GM21786 (cell line): ENCODE measurements at regions not wholly inside any gene's neighbourhood (a gene's known extent, or its start where the extent isn't known, plus 50 kb on each side); places are given as distances from the start of the nearest gene placed in this dataset.
"Not testable (repeated sequence)": the region's sequence is repeated elsewhere in the genome, so short reads cannot be mapped to it uniquely, and the experiment has no call there.

ENCODE experiments used
- ATAC-seq: cut with Tn5 transposase; IDR thresholded peaks from one replicate; pipeline ENCODE4 v1.9.1; 2021; ENCODE audit not compliant: unreplicated experiment

DNA sequence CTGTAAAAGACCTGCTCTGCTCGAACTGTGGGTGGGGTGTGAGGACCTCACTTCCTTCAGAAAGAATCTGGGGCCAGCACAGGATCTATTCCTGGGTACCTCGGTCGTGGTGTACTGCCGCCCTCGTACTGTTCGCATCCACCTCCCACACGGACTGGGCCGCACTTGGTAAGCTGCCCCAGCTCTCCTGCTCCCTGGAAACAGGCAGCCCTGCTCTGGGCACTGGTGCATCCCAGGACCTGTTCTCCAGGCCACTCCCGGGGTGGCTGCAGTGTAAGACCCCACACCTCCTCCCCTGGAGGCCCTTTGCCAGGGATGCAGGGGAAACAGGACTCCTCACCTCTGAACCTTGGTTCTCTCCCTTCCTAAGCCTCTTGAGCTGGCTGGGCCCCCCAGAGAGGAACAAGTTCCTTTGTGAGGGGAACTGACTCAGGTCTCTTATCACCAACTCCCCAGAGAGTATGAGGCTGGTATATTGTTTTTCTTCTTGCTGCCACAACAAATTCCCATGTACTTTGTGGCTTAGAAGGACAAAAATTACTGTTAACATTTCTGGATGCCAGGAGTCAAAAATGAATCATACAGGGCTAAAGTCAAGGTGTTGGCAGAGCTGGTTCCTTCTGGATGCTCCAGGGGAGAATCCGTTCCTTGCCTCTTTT, 276.5 kb downstream of the NUAK1 start:
- ATAC-seq, result no peak

DNA sequence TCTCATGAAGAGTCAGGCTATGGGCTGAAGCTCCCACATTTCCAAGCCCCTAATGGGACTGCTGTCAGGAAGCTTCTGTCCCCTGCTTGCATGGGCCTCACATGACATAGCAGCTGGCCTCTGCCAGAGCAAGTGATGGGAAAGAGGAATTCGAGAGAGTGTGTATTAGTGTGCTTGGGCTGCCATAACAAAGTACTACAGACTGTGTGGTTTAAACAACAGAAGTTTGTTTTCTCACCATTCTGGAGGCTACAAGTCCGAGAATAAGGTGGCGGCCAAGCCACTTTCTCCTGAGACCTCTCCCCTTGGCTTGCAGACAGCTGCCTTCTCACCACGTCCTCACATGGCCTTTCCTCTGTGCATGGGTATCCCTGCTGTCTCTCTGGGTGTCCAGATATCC, 274.4 kb downstream of the NUAK1 start:
- ATAC-seq, result no peak

DNA sequence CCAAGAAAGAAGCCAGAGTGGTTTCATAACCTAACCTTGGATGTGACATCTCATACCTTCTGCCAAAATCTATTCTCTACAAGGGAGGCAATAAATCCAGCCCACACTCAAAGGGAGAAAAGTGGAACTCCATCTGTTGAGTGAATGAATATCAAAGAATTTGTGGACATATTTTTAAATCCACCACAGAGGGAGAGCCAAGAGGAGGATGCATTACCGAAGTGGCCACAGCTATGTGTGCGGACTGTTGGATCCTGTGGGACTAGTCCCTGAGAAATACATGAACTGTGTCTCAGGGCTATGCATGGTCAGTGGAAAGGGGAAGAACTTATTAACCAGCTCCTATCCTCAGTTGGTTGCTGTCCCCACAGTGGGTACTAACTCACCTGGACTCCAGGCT, 273.9 kb downstream of the NUAK1 start:
- ATAC-seq, result no peak

DNA sequence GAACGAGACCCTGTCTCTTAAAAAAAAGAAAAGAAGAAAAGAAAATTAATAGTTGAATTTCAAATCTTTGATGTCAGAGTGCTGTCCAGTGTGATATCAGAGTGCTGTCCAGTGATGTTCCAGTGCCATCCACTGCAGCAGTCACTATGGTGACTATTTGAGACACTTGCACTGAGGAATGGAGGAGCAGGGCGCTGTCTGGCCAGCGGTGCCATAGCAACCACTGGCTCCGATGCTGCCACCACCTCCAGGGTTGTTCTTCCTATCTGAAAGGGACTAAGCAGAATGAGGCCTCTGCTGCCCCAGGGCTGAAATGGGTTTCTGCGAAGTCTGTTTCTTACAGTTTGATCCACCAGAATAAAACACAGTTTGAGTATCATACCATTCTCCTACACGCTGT, 272.9 kb downstream of the NUAK1 start:
- no peak for ATAC-seq

DNA sequence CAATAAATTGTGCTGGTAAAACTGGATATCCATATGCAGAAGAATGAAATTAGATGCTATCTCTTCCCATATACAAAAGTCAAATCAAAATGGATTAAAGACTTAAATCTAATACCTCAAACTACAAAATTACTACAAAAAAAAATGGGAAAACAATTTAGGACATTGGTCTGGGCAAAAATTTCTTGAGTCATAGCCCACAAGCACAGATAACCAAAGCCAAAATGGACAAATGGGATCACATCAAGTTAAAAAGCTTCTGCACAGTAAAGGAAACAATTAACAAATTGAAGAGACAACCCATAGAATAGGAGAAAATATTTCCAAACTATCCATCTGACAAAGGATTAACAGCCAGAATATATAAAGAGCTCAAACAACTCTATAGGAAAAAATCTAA, 264.6 kb downstream of the NUAK1 start:
- ATAC-seq, result no peak

DNA sequence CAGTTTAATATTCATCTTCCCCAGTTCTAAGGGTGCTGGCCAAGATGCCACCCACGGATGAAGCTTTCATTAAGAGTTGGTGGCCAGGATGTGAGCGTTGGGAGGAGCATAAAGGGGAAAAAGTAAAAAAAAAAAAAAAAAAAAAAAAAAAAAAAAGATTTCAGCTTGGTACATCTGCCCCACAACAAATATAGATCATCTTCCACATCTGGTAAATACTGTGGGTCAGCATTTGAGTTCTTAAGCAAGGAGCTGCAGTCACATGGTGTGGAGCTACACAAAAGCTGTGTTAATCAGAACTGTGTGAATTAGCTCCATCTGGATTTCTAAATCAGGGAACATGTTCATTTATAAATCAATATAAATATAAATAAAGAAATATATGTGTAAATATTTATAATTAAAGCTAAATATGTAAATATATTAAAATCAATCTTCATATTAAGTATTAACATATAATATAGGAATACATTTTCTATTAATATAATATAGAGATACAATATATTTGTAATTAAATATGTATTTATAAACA, 262.3 kb downstream of the NUAK1 start:
- no peak for ATAC-seq

DNA sequence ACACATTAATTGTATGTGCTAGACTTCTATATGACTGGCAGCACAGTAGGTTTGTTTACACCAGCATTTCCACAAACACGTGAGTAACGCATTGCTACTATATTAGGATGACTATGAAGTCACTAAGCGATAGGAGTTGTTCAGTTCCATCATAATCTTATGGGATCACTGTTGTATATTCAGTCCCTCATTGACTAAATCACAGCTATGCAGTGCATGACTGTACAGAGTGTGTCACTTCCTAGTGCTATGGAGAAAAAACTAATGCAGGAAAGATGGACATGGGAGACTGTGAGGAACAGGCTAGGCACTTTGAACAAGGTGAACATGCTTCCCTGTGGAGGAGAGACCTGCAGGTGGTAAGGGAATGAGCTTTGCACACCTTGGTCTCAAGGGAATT, 259.8 kb downstream of the NUAK1 start:
- ATAC-seq, result no peak

DNA sequence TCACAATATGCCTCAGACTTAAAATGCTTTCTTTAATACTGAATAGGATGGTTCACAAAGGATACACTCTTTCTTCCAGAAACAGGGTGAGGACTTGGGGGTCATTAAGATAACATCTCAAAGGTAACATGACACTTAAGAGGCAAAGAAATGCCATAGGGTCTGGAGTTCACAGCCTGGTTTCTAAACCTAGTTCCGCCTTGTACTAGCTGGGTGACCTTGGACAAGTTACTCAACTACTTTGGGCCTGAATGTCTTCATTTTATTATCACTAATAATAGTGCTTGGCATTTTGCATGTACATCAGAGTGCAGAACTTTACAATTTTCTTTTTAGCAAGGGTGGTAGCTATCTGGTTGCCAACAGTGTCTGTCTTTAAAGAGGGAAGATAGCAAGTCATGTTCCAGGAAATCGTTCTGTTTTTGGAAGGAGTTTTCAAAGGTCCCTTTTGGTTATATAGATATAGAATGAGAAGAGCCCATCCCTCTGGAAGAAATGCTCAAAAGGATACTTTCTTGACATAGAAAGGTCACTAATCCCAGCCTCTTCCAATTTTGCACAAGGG, 257.8 kb downstream of the NUAK1 start:
- ATAC-seq, result no peak

DNA sequence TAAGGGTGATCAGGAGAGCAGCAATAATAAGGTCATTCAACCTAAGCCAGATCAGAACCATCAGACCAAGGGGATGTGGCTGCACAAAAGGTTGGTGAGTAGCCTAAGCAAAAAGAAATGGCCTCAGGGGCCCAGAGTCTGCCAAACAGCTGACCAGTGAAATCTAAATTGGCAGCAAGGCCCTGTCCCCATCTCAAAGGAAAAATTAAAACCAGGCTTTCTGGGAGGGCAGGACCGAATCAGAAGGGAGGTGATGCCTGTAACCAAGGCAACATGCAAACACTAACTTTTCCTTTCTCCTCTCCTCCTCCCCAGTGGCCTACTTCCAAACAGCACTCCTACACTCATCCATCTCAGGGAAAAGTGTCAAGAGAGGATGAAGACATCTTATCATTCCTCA, 256.4 kb downstream of the NUAK1 start:
- ATAC-seq, result no peak

DNA sequence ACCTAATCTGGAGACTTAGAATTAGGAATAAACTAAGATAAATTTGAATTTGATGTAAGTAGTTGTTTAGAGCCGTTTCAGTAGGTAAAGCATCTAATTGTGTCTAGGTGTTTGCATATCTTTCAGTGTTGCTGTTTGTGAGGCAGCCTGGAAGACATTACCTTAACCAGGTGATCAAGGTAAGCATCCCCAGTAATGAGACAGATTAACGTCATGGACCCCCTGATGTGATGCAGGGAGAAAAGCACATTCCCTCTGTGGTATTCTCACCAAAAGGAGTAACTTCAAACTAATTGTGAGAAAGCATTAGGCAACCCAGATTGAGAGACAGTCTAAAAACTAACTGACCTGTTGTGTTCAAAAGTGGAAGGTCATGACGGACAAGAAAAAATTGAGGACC, 251.6 kb downstream of the NUAK1 start:
- ATAC-seq, result no peak

DNA sequence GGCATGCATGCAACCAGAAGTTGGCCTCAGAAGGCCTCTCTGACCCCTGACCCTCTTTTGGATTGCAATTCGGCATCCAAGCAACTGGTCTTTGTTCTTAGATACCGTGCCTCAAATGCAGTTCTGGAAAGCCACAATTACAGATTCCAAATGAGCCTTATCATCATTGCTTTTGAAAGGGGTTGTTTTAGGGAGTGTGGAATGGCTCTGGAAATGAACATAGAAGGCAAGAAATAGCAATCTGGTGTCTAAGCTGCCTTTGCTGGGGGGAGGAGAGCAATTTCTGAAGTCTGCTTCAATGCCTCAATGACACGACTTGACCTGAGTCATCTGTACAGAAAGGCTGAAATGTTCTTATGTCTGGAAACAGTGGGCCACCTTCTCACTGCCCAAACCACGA, 250.1 kb downstream of the NUAK1 start:
- no peak for ATAC-seq

DNA sequence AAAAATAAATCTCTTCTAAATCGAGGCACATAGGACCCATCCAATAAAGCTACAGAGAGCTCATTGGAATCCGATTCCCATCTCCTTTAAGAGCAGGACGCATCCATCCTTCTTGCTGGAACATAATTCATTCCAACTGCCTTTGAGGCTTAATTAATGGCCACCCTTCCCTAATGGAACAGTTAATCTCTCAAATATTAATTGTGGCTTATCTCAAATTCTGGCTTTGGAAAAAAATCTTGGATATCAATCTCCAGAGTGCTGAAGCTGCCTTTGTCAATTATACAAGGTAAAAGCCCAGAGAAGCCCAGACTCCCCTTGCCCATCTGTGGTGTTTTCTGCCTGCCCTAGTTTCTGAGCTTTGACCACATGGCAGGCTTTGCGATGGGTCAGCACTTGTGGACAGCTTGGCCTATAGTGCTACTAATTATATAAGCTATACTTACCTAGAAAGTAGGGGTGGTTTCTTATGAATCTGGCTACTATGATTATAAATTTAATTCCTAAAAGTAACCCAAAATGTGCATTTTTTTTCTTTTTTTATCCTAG, 246.3 kb downstream of the NUAK1 start:
- ATAC-seq, result no peak

DNA sequence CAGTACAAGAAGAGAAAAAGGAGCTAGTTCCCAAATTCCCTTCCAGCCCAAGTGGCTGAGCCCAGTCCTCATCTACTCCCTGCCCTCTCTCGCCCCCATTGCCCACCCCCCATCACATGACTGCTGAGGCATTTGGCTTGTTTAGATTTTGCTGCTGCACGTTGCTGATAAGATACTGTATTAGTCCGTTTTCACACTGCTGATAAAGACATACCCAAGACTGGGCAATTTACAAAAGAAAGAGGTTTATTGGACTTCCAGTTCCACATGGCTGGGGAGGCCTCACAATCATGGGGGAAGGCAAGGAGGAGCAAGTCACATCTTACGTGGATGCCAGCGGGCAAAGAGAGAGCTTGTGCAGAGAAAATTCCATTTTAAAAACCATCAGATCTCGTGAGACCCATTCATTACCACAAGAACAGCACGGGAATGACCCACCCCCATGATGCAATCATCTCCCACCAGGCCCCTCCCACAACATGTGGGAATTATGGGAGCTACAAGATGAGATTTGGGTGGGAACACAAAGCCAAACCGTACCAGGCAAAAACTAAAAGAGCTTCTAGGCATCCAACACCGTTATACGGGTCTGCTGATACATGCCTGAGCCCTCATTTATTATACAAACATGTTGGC, 243.4 kb downstream of the NUAK1 start:
- not testable (repeated sequence) for ATAC-seq

DNA sequence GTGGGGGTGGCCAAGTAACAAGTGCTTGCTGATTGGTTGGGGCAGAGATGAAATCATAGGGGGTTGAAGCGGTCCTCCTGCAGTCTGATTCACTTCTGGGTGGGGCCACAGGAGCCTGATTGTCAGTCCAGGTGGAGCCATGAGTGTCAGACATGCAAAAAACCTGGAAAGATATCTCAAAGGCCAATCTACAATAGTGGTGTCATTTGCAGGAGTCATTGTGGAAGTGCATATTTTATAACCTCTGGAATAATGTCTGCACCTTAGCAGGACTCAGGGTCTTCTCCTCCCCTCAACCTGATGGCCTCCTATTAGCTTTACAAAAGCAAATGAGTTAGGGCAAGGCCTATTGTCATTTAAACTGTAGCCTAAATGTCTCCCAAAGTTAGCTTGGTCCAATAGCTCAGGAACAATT, 241.4 kb downstream of the NUAK1 start:
- no peak for ATAC-seq

DNA sequence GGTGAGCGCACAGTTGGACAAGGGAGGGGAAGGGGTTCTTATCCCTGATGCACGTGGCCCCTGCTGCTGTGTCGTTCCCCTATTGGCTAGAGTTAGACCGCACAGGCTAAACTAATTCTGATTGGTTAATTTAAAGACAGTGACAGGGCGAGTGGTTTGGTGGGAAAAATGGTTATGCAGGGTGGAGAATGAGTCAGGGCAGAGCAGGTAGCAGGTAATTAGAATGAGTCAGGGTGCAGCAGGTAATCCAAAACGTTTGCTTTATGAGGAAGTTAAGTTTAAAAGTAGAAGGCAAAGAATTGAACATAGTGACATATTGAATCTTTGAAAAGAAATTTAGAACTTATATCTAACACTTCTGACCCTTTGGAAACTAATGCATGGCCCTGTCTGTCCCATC, 240.5 kb downstream of the NUAK1 start:
- not testable (repeated sequence) for ATAC-seq

DNA sequence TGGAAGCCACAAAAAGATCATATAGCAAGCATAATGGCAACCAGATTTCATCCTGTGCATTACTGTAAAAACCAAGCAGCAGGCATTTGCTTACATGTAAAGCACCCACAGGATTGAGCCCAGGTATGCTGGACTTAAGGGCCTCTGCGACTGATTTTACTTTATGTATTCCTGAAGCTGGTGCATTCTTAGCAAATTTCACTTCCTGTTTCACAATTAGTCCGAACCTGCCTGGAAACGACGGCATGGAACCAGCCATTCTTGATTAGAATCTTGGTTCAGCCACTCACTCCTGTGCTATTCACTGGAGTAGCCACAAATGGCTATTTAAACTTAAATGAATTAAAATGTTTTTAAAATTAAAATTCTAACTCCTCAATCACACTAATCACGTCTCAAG, 239.2 kb downstream of the NUAK1 start:
- ATAC-seq, result no peak

DNA sequence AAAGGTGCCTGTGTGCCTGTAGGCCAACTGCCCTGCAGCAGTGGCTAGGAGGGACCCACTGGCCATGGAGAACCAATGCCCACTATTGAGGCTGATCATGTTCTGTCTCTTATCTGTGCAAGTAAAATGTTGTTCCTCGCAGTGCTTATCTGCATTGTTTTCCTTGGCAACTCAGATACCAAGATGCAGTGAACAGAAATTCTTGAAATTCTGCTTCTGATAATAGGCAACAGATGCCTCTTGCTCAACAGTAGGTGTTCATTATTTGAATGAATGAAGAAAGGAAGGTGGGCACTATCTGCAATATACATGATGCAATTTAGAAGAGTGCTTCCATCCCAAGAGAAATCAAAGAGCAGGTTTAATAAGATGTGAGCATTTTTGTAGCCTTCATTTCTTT, 232.2 kb downstream of the NUAK1 start:
- ATAC-seq, result no peak

DNA sequence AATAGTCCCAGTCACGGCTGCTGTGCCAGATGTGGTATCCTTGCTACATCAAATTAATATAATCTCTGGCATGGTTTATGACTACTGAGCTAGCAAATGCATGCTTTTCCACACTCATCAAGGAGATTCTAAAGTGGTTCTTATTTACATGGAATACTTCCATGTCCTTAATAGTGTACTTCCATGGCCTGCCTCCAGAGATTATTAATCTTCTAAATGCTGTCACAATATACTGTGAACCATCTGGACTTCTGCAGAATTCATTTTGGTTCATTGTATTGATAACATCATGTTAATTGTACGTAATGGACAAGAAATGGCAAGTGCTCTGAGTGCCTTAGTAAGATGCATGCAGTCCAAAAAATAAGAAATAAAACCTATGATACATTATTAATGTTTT, 230.8 kb downstream of the NUAK1 start:
- ATAC-seq, result no peak

DNA sequence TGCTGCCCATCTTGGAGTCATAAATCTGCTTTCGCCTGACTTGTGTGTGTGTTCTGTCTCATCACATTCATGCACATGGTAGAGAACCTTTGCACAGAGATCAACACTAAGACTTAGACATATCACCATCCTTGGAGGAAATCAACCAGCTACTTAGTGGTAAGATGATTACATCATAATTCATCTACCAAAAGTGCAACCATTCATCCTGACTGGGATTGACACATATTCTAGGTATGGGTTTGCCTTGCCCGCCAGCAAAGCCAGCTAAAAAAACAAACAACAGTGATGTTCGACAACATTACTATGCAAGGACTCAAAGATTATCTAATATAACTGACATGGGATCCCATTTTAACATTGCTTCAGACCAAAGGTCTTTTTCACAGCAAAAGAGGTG, 228.7 kb downstream of the NUAK1 start:
- no peak for ATAC-seq

DNA sequence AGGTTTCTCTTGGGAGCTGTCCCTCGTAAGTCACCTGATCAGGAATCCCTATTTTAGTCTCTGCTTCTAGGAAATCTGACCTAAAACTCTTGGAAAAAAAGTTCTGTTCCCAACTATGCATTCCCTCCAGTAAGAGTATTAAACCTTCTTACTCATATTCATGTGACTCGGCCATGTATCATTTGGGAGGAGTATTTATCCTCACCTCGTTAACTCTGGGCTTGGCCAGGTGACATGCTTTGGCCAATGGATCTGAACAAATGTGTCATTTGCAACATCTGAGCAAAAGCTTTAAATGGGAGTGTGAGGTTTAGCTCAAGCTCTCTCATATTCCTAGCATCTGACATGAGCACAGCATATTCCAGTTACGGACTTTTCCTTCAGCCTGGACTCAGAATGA, 226.8 kb downstream of the NUAK1 start:
- no peak for ATAC-seq

DNA sequence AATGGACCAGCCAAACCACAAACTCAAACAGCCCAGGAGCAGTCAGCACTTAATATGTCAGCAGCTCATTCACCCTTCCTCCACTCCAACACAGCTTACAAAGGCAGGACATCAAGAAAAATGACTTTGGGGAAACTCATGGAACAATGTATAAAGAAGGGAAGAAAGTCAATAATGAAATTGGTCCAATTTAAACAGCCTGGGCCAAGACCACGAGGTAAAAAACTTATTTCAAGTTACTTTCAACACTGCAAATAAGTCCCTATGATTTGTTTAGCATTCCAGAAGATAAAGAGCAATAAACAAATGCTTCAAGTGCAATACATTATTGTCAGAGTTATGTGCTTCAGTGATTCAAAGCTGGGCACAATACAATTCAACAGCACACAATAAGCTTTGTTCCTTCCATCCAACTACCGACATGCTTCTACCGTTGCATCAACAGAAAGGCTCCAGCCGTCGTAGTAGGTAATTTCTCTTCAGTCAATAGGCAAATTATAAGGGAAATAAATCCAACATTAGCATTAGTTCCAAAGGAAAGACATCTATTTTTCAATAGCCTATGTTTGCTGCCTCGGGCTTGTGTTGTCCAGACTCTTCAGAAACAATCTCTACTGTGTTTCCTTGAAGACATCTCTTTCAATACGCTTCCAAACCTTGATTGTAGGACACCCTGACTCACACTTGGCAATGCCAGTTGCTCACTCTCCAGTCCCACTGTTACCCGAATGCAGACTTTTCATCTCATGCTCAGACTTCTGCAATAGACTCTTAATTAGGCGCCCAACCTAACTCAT, 225.7 kb downstream of the NUAK1 start:
- no peak for ATAC-seq
